Body of pancreas (tissue), 4 donors: ENCODE measurements at regions not wholly inside any gene's neighbourhood (a gene's known extent, or its start where the extent isn't known, plus 50 kb on each side); places are given as distances from the start of the nearest gene placed in this dataset.

Source experiments
- ATAC-seq: fragments of 150-250 bp; one replicate; pipeline ENCODE4 v1.9.1; 2016
- DNase-seq, 4 donors: peaks; one replicate each; pipeline ENCODE4 v3.0.0-alpha.2; 2019
- H3K27ac ChIP-seq, 4 donors: fragments of 200-600 bp; sonication (generic); 1 replicate in 3 of 4; 2 replicates in 1 of 4; pipeline versions ENCODE4 v1.5.1 to v1.6.1; 2016 to 2019; ENCODE audit warnings: mild to moderate bottlenecking in 1 of 4, mixed read lengths in 1 of 4, moderate library complexity in 1 of 4
- H3K27me3 ChIP-seq, 2 donors: fragments of 200-600 bp; sonication (generic); one replicate each; pipeline ENCODE4 v1.6.0; 2016; ENCODE audit warnings: mild to moderate bottlenecking in 1 of 2
- H3K36me3 ChIP-seq, 2 donors: fragments of 200-600 bp; sonication (generic); replicated peaks in 1 of 2; 2 replicates each; pipeline ENCODE4 v1.5.1; 2016; ENCODE audit warnings: low read depth in 2 of 2; ENCODE audit not compliant: insufficient read depth in 1 of 2
- H3K4me1 ChIP-seq: fragments of 200-600 bp; sonication (generic); one replicate; pipeline ENCODE4 v1.6.0; 2016
- H3K4me3 ChIP-seq, 2 donors: fragments of 200-600 bp; sonication (generic); 1 replicate in 1 of 2; 2 replicates in 1 of 2; pipeline ENCODE4 v1.5.1; 2016 to 2019
- H3K9me3 ChIP-seq, 3 donors: fragments of 200-600 bp; sonication (generic); 1 replicate in 2 of 3; 2 replicates in 1 of 3; pipeline ENCODE4 v1.5.1; 2016
- POLR2A ChIP-seq, 3 donors: fragments of 450-650 bp; IDR thresholded peaks; one replicate each; pipeline ENCODE4 v1.6.1; 2016; ENCODE audit warnings: antibody characterized with exemption in 3 of 3, mild to moderate bottlenecking in 2 of 3
- WGBS, 2 donors: methylation state at CpG; one replicate each; pipeline ENCODE4 v1.1.5; 2017; 5-methylcytosine and 5-hydroxymethylcytosine counted together
- intact Hi-C: fragments of 100-400 bp; cut with DNase I; formaldehyde crosslinking; loops from one replicate; pipeline ENCODE4 v1.15.1; 2023
- TF ChIP-seq, protein P1 (sequence below), 7 experiments: fragments of 450-650 bp in 4 of 7; fragments of 200-600 bp in 3 of 7; sonication (generic) in 3 of 7; IDR thresholded peaks; one replicate each; pipeline ENCODE4 v1.5.1; 2016 to 2019; ENCODE audit warnings: antibody characterized with exemption in 7 of 7

DNA sequence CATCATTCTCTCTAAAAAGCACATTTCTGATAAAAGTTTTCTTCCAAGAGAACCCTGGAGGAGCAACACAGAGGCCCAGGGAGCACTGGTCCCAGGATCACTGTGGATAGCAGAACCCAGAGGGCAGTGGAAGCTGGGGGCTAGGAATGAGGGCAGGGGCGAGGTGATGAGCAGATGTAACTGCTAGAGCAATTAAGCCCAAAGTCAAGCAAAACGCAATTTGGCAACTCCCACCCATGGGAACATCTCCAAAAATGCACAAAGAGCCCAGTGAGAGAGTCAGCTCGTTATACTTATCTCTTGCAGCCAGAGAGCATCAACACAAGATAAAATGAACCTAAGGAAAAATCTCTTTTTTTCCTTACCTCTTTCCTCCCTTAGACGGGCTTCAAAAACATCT, 284.2 kb downstream of the TBC1D4 start:
- no peak for ATAC-seq
- H3K27ac ChIP-seq, result no peak overlapping the region
- no peak for TF ChIP-seq POLR2A (IDR thresholded peaks at IDR 0.05)
- TF ChIP-seq, protein P1, sequence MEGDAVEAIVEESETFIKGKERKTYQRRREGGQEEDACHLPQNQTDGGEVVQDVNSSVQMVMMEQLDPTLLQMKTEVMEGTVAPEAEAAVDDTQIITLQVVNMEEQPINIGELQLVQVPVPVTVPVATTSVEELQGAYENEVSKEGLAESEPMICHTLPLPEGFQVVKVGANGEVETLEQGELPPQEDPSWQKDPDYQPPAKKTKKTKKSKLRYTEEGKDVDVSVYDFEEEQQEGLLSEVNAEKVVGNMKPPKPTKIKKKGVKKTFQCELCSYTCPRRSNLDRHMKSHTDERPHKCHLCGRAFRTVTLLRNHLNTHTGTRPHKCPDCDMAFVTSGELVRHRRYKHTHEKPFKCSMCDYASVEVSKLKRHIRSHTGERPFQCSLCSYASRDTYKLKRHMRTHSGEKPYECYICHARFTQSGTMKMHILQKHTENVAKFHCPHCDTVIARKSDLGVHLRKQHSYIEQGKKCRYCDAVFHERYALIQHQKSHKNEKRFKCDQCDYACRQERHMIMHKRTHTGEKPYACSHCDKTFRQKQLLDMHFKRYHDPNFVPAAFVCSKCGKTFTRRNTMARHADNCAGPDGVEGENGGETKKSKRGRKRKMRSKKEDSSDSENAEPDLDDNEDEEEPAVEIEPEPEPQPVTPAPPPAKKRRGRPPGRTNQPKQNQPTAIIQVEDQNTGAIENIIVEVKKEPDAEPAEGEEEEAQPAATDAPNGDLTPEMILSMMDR (IDR thresholded peaks at IDR 0.05), result no peak
- H3K27me3 ChIP-seq, result no peaks in the 10 kb centered on the region
- no peaks in the 10 kb centered on the region for H3K4me1 ChIP-seq
- 26 to 40% methylated on average over 4 of the region's 4 CpGs for WGBS, 2 donors
- intact Hi-C loops, result no loop called here
- DNase-seq, result no peak
- H3K36me3 ChIP-seq, result no peaks in the 10 kb centered on the region
- no peak overlapping the region for H3K4me3 ChIP-seq
- no peaks in the 10 kb centered on the region for H3K9me3 ChIP-seq

DNA sequence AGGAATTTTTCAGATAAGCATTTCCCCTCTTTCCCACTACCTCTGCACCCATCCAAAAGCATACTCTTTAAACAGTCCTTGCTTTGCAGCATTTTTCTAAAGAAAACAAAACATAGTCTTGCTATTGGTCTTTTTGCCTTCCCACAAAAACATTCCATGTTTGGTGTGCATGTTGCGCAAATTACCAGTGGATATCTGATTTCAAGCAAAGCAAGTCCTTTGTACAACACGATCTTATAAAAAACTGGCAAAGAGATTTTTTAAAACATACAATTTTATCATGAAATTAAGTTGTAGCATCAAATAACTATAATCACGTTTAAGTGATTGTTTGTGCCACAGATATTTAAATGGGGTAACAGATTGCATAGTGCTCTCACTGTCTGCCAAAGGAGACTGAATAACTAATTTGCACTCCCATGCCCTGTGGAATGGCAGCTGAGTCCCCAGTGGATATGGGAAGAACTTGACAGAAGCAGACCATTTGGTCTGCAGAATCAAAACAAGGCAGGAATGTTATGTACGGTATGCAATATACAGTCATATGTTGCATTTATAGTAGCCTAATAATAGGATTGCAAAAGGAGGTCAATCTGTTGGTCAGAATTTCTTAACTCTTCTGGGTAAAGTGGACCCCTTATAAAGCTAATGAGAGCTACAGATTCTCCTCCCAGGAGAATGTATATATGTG, 285.7 kb downstream of the TBC1D4 start:
- Histone ChIP-seq H3K4me3 (no peak overlapping the region), H3K27ac (no peak overlapping the region), H3K4me1 (no peaks in the 10 kb centered on the region), H3K36me3 (no peaks in the 10 kb centered on the region), H3K9me3 (no peaks in the 10 kb centered on the region), H3K27me3 (no peaks in the 10 kb centered on the region)
- ATAC-seq, result no peak
- TF ChIP-seq, protein P1 (IDR thresholded peaks at IDR 0.05), result no peak
- no peak for TF ChIP-seq POLR2A (IDR thresholded peaks at IDR 0.05)
- intact Hi-C loops, result no loop called here
- DNase-seq, result no peak
- WGBS, 2 donors, result 57 to 58% methylated on average over 4 of the region's 4 CpGs

DNA sequence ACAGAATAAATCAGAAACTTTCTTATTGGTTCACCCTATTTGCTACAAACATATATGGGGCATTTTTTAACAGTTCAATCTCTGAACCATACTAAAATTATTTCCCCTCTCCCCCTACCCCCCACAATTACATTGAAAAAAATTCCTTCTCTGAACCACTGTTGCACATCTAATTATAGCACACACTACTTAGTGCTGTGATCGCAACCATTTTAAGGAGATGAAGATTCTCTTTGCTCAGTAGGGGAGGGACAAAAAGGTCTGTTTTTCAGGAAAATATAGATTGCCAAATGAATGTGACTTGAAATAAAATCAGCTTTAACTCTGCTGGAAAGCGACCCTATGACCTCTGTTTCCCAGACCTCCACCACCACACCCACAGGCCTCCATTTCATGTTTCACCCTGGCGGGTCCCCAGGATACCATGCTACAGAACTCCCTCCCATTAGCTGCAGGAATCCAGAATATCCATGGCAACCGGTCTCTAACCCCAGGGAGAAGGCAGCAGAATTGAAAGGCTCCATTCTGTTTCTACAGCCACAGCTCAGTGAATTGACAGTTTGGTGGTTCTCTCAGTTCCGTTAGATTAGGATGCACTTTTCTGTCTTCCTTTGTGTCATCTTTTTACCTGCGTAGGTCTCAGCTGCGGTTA, 286.3 kb downstream of the TBC1D4 start:
- ATAC-seq (no peak), DNase-seq (no peak)
- no peak overlapping the region for H3K4me3 ChIP-seq
- H3K9me3 ChIP-seq, result no peaks in the 10 kb centered on the region
- no peaks in the 10 kb centered on the region for H3K36me3 ChIP-seq
- no peak overlapping the region for H3K27ac ChIP-seq
- TF ChIP-seq, protein P1 (IDR thresholded peaks at IDR 0.05), result no peak
- no peak for TF ChIP-seq POLR2A (IDR thresholded peaks at IDR 0.05)
- H3K27me3 ChIP-seq, result no peaks in the 10 kb centered on the region
- intact Hi-C loops, result no loop called here
- no peaks in the 10 kb centered on the region for H3K4me1 ChIP-seq
- 50 to 66% methylated on average over 7 of the region's 7 CpGs for WGBS, 2 donors

DNA sequence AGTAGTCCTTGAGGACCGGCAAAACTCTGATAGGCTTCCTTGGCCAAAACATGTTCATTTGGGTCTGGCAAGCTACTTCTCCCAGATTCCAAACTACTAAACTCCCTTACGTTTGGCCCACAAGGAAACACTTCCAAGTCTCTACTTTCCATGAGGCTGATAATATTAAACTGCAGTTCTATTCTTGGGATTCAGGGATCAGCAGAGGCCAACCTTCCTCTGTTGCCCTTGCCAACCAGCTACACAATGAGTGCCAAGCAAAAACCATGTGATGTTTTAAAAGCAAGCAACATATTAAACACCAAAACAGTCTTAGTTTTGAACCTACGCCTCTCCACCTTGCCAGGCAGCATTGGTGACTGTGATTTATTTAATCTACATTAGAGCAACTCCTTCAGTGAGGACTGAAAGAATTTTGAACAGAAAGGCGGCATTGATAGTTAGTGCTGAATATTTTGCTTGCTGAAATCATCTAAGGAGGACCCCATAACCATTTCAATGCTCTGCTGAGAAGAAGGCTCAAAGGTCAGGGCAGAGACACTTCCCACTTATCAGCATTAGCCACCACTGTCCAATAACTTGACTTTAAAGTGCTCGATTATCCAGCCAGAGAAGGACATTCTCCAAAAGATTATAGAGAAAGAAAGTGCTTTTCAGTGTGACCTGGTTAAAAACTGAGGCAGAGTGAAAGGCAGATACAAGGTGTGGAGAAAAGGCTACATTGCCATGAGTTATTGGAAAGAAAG, 287.1 kb downstream of the TBC1D4 start:
- no peak for DNase-seq
- 60 to 65% methylated on average over 5 of the region's 5 CpGs for WGBS, 2 donors
- H3K4me3 ChIP-seq, result no peak overlapping the region
- H3K27me3 ChIP-seq, result no peaks in the 10 kb centered on the region
- intact Hi-C loops, result no loop called here
- no peak overlapping the region for H3K27ac ChIP-seq
- no peaks in the 10 kb centered on the region for H3K9me3 ChIP-seq
- TF ChIP-seq, protein P1 (IDR thresholded peaks at IDR 0.05), result no peak
- TF ChIP-seq POLR2A (IDR thresholded peaks at IDR 0.05), result no peak
- no peak for ATAC-seq
- H3K4me1 ChIP-seq, result no peaks in the 10 kb centered on the region
- no peaks in the 10 kb centered on the region for H3K36me3 ChIP-seq
